Panc1 (cell line): ENCODE measurements at regions not wholly inside any gene's neighbourhood (a gene's known extent, or its start where the extent isn't known, plus 50 kb on each side); places are given as distances from the start of the nearest gene placed in this dataset.

Source experiments
- CTCF ChIP-seq: fragments of 450-650 bp; IDR thresholded peaks from 2 replicates; pipeline ENCODE4 v1.5.1; 2017; ENCODE audit warnings: mild to moderate bottlenecking
- POLR2AphosphoS5 ChIP-seq: IDR thresholded peaks from 2 replicates; pipeline ENCODE4 v1.6.1; 2012; ENCODE audit warnings: mild to moderate bottlenecking, low read depth, low read length, moderate library complexity
- REST ChIP-seq, 2 experiments: IDR thresholded peaks; 2 replicates each; pipeline ENCODE4 v1.6.1; 2011 to 2012; ENCODE audit warnings: low read depth in 2 of 2, control low read depth in 1 of 2, low read length in 1 of 2, mild to moderate bottlenecking in 1 of 2, moderate library complexity in 1 of 2; ENCODE audit not compliant: insufficient read depth in 1 of 2

GRCh38 chr6:159404296-159404695 lies 235.1 kb downstream of the FNDC1 start:
- no peak for TF ChIP-seq CTCF
- TF ChIP-seq POLR2AphosphoS5 = no peak
- TF ChIP-seq REST (IDR thresholded peaks at IDR 0.05; ENCODE audit: insufficient read depth in 1 of 2, low read depth in 2 of 2, low read length in 1 of 2) = no peak
